ENCODE measurements at regions not wholly inside any gene's neighbourhood (a gene's known extent, or its start where the extent isn't known, plus 50 kb on each side); places are given as distances from the start of the nearest gene placed in this dataset.

DNA sequence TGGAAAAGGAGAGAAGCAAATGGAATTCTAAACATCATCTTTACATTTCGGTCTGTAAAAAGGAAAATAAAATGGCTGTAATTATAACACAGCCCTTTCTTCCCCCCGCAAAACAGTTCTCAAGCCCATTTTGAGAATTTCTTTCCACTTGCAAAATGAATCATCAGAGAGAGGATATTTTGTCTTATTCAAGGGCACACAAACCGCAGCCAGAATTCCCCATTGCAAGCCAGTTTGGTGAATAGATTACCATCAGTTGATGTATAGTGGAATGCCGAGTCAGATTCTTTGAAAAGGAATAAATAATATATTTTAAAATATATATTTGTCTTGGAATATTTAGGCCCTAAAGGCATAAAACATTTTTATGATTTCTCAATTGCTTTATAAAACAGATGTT, 420.4 kb upstream of the SEMA6D start:
- no peaks in the 10 kb centered on the region for H3K27me3 ChIP-seq (ENCODE audit: control insufficient read depth, insufficient read depth, low read length)
- no peak overlapping the region for H3K4me3 ChIP-seq (ENCODE audit: low read depth, low read length)
- H3K9me3 ChIP-seq (ENCODE audit: control insufficient read depth, insufficient read depth, low read length): no peaks in the 10 kb centered on the region
- no peak overlapping the region for H3K9ac ChIP-seq (ENCODE audit: low read depth, low read length)
- H3K27ac ChIP-seq (ENCODE audit: low read depth, low read length): no peak overlapping the region
- peaks cover 8% of the 10 kb centered on the region; the same call in 1 of the 2 replicates for H3K4me1 ChIP-seq (ENCODE audit: control insufficient read depth, insufficient read depth, low read length)
- H3K36me3 ChIP-seq (ENCODE audit: control insufficient read depth, insufficient read depth, low read length): no peaks in the 10 kb centered on the region

- no peak overlapping the region for H3K27ac ChIP-seq (ENCODE audit: low read depth, low read length)
- H3K4me1 ChIP-seq (ENCODE audit: control insufficient read depth, insufficient read depth, low read length): peaks cover 8% of the 10 kb centered on the region; the same call in 1 of the 2 replicates
- H3K9me3 ChIP-seq (ENCODE audit: control insufficient read depth, insufficient read depth, low read length): no peaks in the 10 kb centered on the region
- H3K36me3 ChIP-seq (ENCODE audit: control insufficient read depth, insufficient read depth, low read length): no peaks in the 10 kb centered on the region
- H3K4me3 ChIP-seq (ENCODE audit: low read depth, low read length): no peak overlapping the region
- no peaks in the 10 kb centered on the region for H3K27me3 ChIP-seq (ENCODE audit: control insufficient read depth, insufficient read depth, low read length)
- no peak overlapping the region for H3K9ac ChIP-seq (ENCODE audit: low read depth, low read length)
These were observed 417.4 kb upstream of the SEMA6D start for GRCh38 chr15:47299846-47300434.

DNA sequence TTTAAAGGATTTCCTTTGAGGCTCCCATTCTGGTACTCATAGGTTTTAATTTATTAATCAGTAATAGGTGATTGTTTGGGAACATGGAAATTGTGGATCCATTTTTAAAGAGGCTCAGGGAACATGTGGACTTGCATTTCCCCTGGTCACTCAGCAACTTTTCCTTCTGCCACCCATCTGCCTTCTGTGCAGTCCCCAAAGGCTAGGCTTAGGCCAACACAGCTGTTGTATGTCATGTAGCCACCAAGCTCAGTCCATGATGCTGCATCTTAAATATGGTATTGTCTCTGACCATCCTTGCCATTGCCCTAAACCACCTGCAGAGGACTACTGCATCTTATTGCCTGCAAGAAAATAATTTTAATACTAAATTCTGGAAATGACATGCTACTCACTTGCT, 416.7 kb upstream of the SEMA6D start:
- no peak overlapping the region for H3K4me3 ChIP-seq (ENCODE audit: low read depth, low read length)
- H3K27ac ChIP-seq (ENCODE audit: low read depth, low read length): no peak overlapping the region
- H3K4me1 ChIP-seq (ENCODE audit: control insufficient read depth, insufficient read depth, low read length): peaks cover 8% of the 10 kb centered on the region; the same call in 1 of the 2 replicates
- H3K27me3 ChIP-seq (ENCODE audit: control insufficient read depth, insufficient read depth, low read length): no peaks in the 10 kb centered on the region
- H3K9ac ChIP-seq (ENCODE audit: low read depth, low read length): no peak overlapping the region
- H3K36me3 ChIP-seq (ENCODE audit: control insufficient read depth, insufficient read depth, low read length): no peaks in the 10 kb centered on the region
- H3K9me3 ChIP-seq (ENCODE audit: control insufficient read depth, insufficient read depth, low read length): no peaks in the 10 kb centered on the region

GRCh38 chr15:47301481-47301880, 415.8 kb upstream of the SEMA6D start:
- Histone ChIP-seq H3K4me3 (ENCODE audit: low read depth, low read length) (no peak overlapping the region), H3K4me1 (ENCODE audit: control insufficient read depth, insufficient read depth, low read length) (peaks cover 8% of the 10 kb centered on the region; the same call in 1 of the 2 replicates), H3K27me3 (ENCODE audit: control insufficient read depth, insufficient read depth, low read length) (no peaks in the 10 kb centered on the region), H3K9me3 (ENCODE audit: control insufficient read depth, insufficient read depth, low read length) (no peaks in the 10 kb centered on the region), H3K36me3 (ENCODE audit: control insufficient read depth, insufficient read depth, low read length) (no peaks in the 10 kb centered on the region), H3K9ac (ENCODE audit: low read depth, low read length) (no peak overlapping the region), H3K27ac (ENCODE audit: low read depth, low read length) (no peak overlapping the region)

DNA sequence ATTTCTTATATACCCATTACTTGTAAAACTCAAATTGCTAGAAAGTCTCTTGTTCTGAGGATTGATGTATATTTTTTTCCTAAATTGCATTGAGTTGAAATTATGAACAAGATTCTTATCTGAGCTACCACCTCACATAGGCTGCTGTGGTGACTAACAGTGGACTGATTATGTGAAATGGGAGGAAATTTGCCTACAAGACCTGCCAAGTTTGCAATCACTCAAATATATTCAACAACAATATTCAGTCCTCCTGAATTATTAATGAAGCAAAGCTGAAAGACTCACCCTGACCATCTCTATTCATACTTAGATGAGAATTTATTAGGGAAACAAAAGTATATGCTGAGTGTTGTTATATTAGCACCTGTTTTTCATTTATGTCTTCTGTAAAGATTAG, 412.6 kb upstream of the SEMA6D start:
- no peaks in the 10 kb centered on the region for H3K27me3 ChIP-seq (ENCODE audit: control insufficient read depth, insufficient read depth, low read length)
- no peaks in the 10 kb centered on the region for H3K36me3 ChIP-seq (ENCODE audit: control insufficient read depth, insufficient read depth, low read length)
- 0 out of 2 replicates have a peak, but pooled peaks cover 4% of the 10 kb centered on the region for H3K4me1 ChIP-seq (ENCODE audit: control insufficient read depth, insufficient read depth, low read length)
- no peak overlapping the region for H3K9ac ChIP-seq (ENCODE audit: low read depth, low read length)
- H3K4me3 ChIP-seq (ENCODE audit: low read depth, low read length): no peak overlapping the region
- no peak overlapping the region for H3K27ac ChIP-seq (ENCODE audit: low read depth, low read length)
- no peaks in the 10 kb centered on the region for H3K9me3 ChIP-seq (ENCODE audit: control insufficient read depth, insufficient read depth, low read length)

DNA sequence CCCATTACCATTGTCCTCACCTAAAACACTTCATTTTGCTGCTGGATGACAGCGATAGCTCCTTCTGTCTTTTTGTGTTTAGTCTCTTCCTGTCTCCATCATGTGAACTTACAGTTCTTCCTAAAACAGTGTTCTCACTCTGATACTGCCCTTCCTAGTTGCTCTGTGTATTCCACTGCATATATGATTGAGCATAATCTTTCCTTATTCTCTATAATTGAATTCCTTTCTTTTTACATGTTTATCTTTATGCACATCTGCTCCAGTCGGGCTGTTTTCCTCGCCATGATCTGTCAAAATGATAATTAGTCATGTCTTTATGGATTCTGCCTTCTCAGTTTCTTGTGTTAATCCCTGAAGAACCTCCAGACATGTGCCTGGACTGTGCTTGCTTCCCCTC, 405.1 kb upstream of the SEMA6D start:
- H3K4me1 ChIP-seq (ENCODE audit: control insufficient read depth, insufficient read depth, low read length): no peaks in the 10 kb centered on the region

GRCh38 chr15:47326410-47327333, 390.6 kb upstream of the SEMA6D start:
- H3K36me3 ChIP-seq (ENCODE audit: control insufficient read depth, insufficient read depth, low read length): no peaks in the 10 kb centered on the region
- no peaks in the 10 kb centered on the region for H3K9me3 ChIP-seq (ENCODE audit: control insufficient read depth, insufficient read depth, low read length)
- H3K27ac ChIP-seq (ENCODE audit: low read depth, low read length): no peak overlapping the region
- no peak overlapping the region for H3K4me3 ChIP-seq (ENCODE audit: low read depth, low read length)
- H3K9ac ChIP-seq (ENCODE audit: low read depth, low read length): no peak overlapping the region
- peaks cover 19% of the 10 kb centered on the region for H3K4me1 ChIP-seq (ENCODE audit: control insufficient read depth, insufficient read depth, low read length)
- H3K27me3 ChIP-seq (ENCODE audit: control insufficient read depth, insufficient read depth, low read length): no peaks in the 10 kb centered on the region

More for the DNA sequence above, 405.1 kb upstream of the SEMA6D start:
- H3K9ac ChIP-seq (ENCODE audit: low read depth, low read length): no peak overlapping the region
- H3K4me3 ChIP-seq (ENCODE audit: low read depth, low read length): no peak overlapping the region
- H3K36me3 ChIP-seq (ENCODE audit: control insufficient read depth, insufficient read depth, low read length): no peaks in the 10 kb centered on the region
- no peaks in the 10 kb centered on the region for H3K27me3 ChIP-seq (ENCODE audit: control insufficient read depth, insufficient read depth, low read length)
- H3K9me3 ChIP-seq (ENCODE audit: control insufficient read depth, insufficient read depth, low read length): no peaks in the 10 kb centered on the region
- H3K27ac ChIP-seq (ENCODE audit: low read depth, low read length): no peak overlapping the region

- no peak overlapping the region for H3K9ac ChIP-seq (ENCODE audit: low read depth, low read length)
- no peaks in the 10 kb centered on the region for H3K9me3 ChIP-seq (ENCODE audit: control insufficient read depth, insufficient read depth, low read length)
- no peak overlapping the region for H3K4me3 ChIP-seq (ENCODE audit: low read depth, low read length)
- no peaks in the 10 kb centered on the region for H3K27me3 ChIP-seq (ENCODE audit: control insufficient read depth, insufficient read depth, low read length)
- no peaks in the 10 kb centered on the region for H3K36me3 ChIP-seq (ENCODE audit: control insufficient read depth, insufficient read depth, low read length)
- no peak overlapping the region for H3K27ac ChIP-seq (ENCODE audit: low read depth, low read length)
- peaks cover 10% of the 10 kb centered on the region for H3K4me1 ChIP-seq (ENCODE audit: control insufficient read depth, insufficient read depth, low read length)
These were observed 385.4 kb upstream of the SEMA6D start for GRCh38 chr15:47331829-47332393.

- H3K27ac ChIP-seq (ENCODE audit: low read depth, low read length): no peak overlapping the region
- no peaks in the 10 kb centered on the region for H3K9me3 ChIP-seq (ENCODE audit: control insufficient read depth, insufficient read depth, low read length)
- H3K4me3 ChIP-seq (ENCODE audit: low read depth, low read length): no peak overlapping the region
- no peak overlapping the region for H3K9ac ChIP-seq (ENCODE audit: low read depth, low read length)
- peaks cover 10% of the 10 kb centered on the region for H3K4me1 ChIP-seq (ENCODE audit: control insufficient read depth, insufficient read depth, low read length)
- no peaks in the 10 kb centered on the region for H3K36me3 ChIP-seq (ENCODE audit: control insufficient read depth, insufficient read depth, low read length)
- H3K27me3 ChIP-seq (ENCODE audit: control insufficient read depth, insufficient read depth, low read length): no peaks in the 10 kb centered on the region
These were observed 384.8 kb upstream of the SEMA6D start for GRCh38 chr15:47332481-47332880.

GRCh38 chr15:47333734-47334133, 383.6 kb upstream of the SEMA6D start:
- Histone ChIP-seq H3K9me3 (ENCODE audit: control insufficient read depth, insufficient read depth, low read length) (no peaks in the 10 kb centered on the region), H3K9ac (ENCODE audit: low read depth, low read length) (no peak overlapping the region)

More at GRCh38 chr15:47333734-47334133, 383.6 kb upstream of the SEMA6D start:
- no peaks in the 10 kb centered on the region for H3K27me3 ChIP-seq (ENCODE audit: control insufficient read depth, insufficient read depth, low read length)
- no peaks in the 10 kb centered on the region for H3K36me3 ChIP-seq (ENCODE audit: control insufficient read depth, insufficient read depth, low read length)
- no peak overlapping the region for H3K27ac ChIP-seq (ENCODE audit: low read depth, low read length)
- peaks cover 10% of the 10 kb centered on the region for H3K4me1 ChIP-seq (ENCODE audit: control insufficient read depth, insufficient read depth, low read length)
- H3K4me3 ChIP-seq (ENCODE audit: low read depth, low read length): no peak overlapping the region
